ENCODE measurements at regions not wholly inside any gene's neighbourhood (a gene's known extent, or its start where the extent isn't known, plus 50 kb on each side); places are given as distances from the start of the nearest gene placed in this dataset.

- no peaks in the 10 kb centered on the region for H3K9me3 ChIP-seq (ENCODE audit: control insufficient read depth in 3 of 3, low read length in 3 of 3)
- no peak overlapping the region for H3K9ac ChIP-seq (ENCODE audit: low read depth in 1 of 3, low read length in 3 of 3)
- H3K4me1 ChIP-seq (ENCODE audit: control insufficient read depth in 3 of 3, insufficient read depth in 3 of 3, low read length in 3 of 3) = no peaks in the 10 kb centered on the region
- H3K27me3 ChIP-seq (ENCODE audit: control insufficient read depth in 3 of 3, insufficient read depth in 3 of 3, low read length in 3 of 3) = no peaks in the 10 kb centered on the region
- H3K4me3 ChIP-seq (ENCODE audit: low read length in 3 of 3) = no peak overlapping the region
- no peaks in the 10 kb centered on the region for H3K36me3 ChIP-seq (ENCODE audit: control insufficient read depth in 3 of 3, insufficient read depth in 3 of 3, low read length in 3 of 3)
- no peak overlapping the region for H3K27ac ChIP-seq (ENCODE audit: low read depth, low read length)
These were observed 191.2 kb downstream of the KCNE4 start for GRCh38 chr2:223243233-223243632.

DNA sequence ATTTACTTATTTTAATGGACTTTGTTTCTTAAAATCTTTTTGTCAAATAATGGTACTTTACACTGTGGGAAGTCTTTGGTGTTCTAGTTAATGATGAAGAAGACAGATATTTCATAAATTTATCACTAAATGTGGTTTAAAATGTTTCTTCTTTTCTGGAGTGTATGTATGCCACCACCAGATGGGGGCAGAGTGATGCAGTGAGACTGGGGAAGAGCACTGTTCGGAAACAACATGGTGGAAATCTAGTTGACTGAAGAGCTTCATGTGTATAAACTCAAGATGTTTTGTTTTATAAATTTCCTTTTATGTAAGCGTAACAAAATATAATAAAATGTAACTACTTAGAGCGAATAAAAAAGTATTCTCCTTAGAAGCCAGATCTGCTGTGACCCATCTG lies 195.1 kb downstream of the KCNE4 start:
- no peaks in the 10 kb centered on the region for H3K27me3 ChIP-seq (ENCODE audit: control insufficient read depth in 3 of 3, insufficient read depth in 3 of 3, low read length in 3 of 3)
- H3K36me3 ChIP-seq (ENCODE audit: control insufficient read depth in 3 of 3, insufficient read depth in 3 of 3, low read length in 3 of 3) = no peaks in the 10 kb centered on the region
- no peak overlapping the region for H3K27ac ChIP-seq (ENCODE audit: low read depth, low read length)
- H3K4me3 ChIP-seq (ENCODE audit: low read length in 3 of 3) = no peak overlapping the region
- H3K9me3 ChIP-seq (ENCODE audit: control insufficient read depth in 3 of 3, low read length in 3 of 3) = peaks cover 0 to 2% (median 0%) of the 10 kb centered on the region in 3 donors
- no peaks in the 10 kb centered on the region for H3K4me1 ChIP-seq (ENCODE audit: control insufficient read depth in 3 of 3, insufficient read depth in 3 of 3, low read length in 3 of 3)
- H3K9ac ChIP-seq (ENCODE audit: low read depth in 1 of 3, low read length in 3 of 3) = no peak overlapping the region

DNA sequence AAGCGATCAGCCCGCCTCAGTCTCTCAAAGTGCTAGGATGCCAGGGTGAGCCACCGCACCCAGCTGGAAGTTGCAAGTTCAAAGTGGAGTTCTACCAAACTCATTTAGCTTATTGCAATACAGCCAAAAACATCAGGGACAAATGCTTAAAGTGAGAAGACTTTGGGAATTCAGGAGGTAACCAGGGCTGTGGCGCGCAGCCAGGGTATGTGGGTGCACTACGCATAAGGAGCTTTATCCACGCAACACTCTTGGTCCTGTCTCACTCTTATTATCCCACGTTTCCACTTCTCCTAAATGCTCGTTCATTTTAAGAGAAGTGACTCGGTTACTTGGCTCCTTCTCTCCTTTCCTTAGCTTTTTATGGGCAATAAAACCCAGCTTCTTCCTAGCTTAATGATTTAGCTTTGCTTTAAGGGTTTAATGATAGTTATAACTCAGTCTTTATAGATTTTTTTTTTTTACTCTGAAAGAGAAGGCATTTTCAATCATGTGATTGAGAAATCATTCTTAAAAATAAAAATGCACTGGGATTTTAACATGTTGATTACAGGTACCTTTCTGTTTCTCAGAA lies 199.8 kb downstream of the KCNE4 start:
- no peaks in the 10 kb centered on the region for H3K4me1 ChIP-seq (ENCODE audit: control insufficient read depth in 3 of 3, insufficient read depth in 3 of 3, low read length in 3 of 3)

GRCh38 chr2:223260681-223261080 lies 208.7 kb downstream of the KCNE4 start:
- Histone ChIP-seq H3K27ac (ENCODE audit: low read depth, low read length) (no peak overlapping the region), H3K36me3 (ENCODE audit: control insufficient read depth in 3 of 3, insufficient read depth in 3 of 3, low read length in 3 of 3) (no peaks in the 10 kb centered on the region), H3K4me1 (ENCODE audit: control insufficient read depth in 3 of 3, insufficient read depth in 3 of 3, low read length in 3 of 3) (no peaks in the 10 kb centered on the region), H3K9ac (ENCODE audit: low read depth in 1 of 3, low read length in 3 of 3) (no peak overlapping the region), H3K4me3 (ENCODE audit: low read length in 3 of 3) (no peak overlapping the region), H3K9me3 (ENCODE audit: control insufficient read depth in 3 of 3, low read length in 3 of 3) (no peaks in the 10 kb centered on the region), H3K27me3 (ENCODE audit: control insufficient read depth in 3 of 3, insufficient read depth in 3 of 3, low read length in 3 of 3) (no peaks in the 10 kb centered on the region)

More for the DNA sequence above, 199.8 kb downstream of the KCNE4 start:
- Histone ChIP-seq H3K27ac (ENCODE audit: low read depth, low read length) (no peak overlapping the region), H3K9ac (ENCODE audit: low read depth in 1 of 3, low read length in 3 of 3) (no peak overlapping the region), H3K27me3 (ENCODE audit: control insufficient read depth in 3 of 3, insufficient read depth in 3 of 3, low read length in 3 of 3) (no peaks in the 10 kb centered on the region), H3K36me3 (ENCODE audit: control insufficient read depth in 3 of 3, insufficient read depth in 3 of 3, low read length in 3 of 3) (no peaks in the 10 kb centered on the region), H3K4me3 (ENCODE audit: low read length in 3 of 3) (no peak overlapping the region), H3K9me3 (ENCODE audit: control insufficient read depth in 3 of 3, low read length in 3 of 3) (peaks cover 0 to 2% (median 0%) of the 10 kb centered on the region in 3 donors)

DNA sequence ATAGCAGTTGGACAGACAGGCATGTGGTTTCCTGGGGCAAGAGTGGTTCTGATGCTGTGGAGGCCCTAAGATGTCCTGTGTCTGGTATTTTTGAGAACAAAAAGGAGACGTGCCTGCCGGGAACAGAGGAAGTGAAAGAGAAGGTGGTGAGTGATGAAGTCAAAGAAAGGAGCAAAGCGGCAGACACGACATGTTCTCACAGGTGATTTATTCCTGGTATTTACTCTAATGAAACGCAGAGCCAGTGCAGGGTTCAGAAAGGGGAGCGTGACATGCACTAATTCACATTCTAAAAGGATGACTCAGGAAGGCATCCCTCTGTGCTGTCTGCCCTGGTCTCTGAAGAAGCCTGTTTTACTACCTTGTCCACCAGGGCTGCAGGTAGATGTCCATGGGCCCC lies 211.0 kb downstream of the KCNE4 start:
- H3K27ac ChIP-seq (ENCODE audit: low read depth, low read length) = no peak overlapping the region
- no peaks in the 10 kb centered on the region for H3K36me3 ChIP-seq (ENCODE audit: control insufficient read depth in 3 of 3, insufficient read depth in 3 of 3, low read length in 3 of 3)
- no peaks in the 10 kb centered on the region for H3K4me1 ChIP-seq (ENCODE audit: control insufficient read depth in 3 of 3, insufficient read depth in 3 of 3, low read length in 3 of 3)
- no peaks in the 10 kb centered on the region for H3K9me3 ChIP-seq (ENCODE audit: control insufficient read depth in 3 of 3, low read length in 3 of 3)
- no peak overlapping the region for H3K4me3 ChIP-seq (ENCODE audit: low read length in 3 of 3)
- no peaks in the 10 kb centered on the region for H3K27me3 ChIP-seq (ENCODE audit: control insufficient read depth in 3 of 3, insufficient read depth in 3 of 3, low read length in 3 of 3)
- H3K9ac ChIP-seq (ENCODE audit: low read depth in 1 of 3, low read length in 3 of 3) = no peak overlapping the region

DNA sequence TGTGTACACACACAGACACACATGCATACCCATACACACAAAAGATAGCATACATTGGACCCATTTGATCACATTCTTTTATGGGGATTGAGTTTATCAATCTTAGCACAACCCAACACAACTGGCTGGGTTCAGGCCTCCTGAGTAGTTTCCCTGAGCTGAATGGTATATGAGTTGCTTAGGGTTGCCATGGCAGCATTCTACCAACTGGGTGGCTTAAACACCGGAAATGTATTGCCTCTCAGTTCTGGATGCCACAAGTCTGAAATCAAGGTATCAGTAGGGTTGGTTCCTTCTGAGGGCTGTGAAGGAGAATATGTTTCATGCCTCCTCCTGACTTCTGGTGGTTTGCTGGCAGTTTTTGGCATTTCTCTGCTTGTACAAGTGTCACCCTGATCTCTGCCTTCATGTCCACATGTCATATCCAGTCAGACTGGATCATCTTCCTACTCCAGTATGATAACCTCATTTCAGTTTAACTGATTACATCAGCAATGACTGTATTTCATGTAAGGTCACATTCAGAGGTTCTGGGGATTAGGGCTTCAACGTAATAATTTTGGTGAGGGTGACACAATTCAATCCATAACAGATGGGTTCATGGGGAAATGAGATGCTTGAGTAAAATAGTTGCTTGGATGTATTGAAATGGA lies 212.7 kb downstream of the KCNE4 start:
- Histone ChIP-seq H3K9ac (ENCODE audit: low read depth in 1 of 3, low read length in 3 of 3) (no peak overlapping the region), H3K27ac (ENCODE audit: low read depth, low read length) (no peak overlapping the region), H3K9me3 (ENCODE audit: control insufficient read depth in 3 of 3, low read length in 3 of 3) (no peaks in the 10 kb centered on the region), H3K27me3 (ENCODE audit: control insufficient read depth in 3 of 3, insufficient read depth in 3 of 3, low read length in 3 of 3) (no peaks in the 10 kb centered on the region), H3K36me3 (ENCODE audit: control insufficient read depth in 3 of 3, insufficient read depth in 3 of 3, low read length in 3 of 3) (no peaks in the 10 kb centered on the region), H3K4me3 (ENCODE audit: low read length in 3 of 3) (no peak overlapping the region), H3K4me1 (ENCODE audit: control insufficient read depth in 3 of 3, insufficient read depth in 3 of 3, low read length in 3 of 3) (no peaks in the 10 kb centered on the region)

DNA sequence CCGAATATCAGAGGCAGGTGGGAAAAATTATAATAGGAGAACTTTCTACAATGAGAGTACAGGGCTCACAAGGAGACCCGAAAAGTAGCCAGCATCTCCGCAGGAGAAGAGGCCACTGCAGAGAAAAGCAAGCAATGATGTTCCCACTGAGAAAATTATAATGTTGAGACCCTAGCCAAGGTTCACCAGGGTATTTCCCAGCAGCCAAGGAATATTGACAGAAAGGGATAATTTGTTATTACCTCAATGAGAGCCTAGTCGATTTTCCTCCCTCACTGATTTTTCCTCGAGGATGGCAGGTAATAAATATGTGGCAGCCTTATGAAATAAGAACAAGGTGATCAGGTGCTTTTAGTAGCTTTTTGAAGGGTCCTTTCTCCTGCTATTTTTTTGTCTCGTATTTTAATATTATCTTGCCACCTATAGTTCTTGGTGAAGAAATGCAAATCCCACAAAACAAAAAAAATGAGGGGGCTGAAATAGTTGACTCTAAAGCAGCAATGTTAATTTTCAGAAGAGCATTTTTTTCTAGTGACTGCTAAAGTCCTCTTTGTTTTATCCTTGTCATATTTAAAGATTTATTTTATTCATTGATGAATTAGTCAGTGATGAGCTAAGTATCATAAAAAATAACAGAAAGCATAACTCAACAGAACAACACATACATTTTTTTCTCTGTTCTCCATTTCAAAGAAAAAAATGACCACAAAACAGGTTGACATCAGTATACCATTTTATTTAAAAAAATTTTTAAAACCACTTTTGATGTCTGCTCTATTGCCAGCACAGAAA lies 215.4 kb downstream of the KCNE4 start:
- H3K9ac ChIP-seq (ENCODE audit: low read depth in 1 of 3, low read length in 3 of 3) = no peak overlapping the region
- no peaks in the 10 kb centered on the region for H3K36me3 ChIP-seq (ENCODE audit: control insufficient read depth in 3 of 3, insufficient read depth in 3 of 3, low read length in 3 of 3)
- no peak overlapping the region for H3K27ac ChIP-seq (ENCODE audit: low read depth, low read length)
- H3K4me1 ChIP-seq (ENCODE audit: control insufficient read depth in 3 of 3, insufficient read depth in 3 of 3, low read length in 3 of 3) = no peaks in the 10 kb centered on the region
- H3K4me3 ChIP-seq (ENCODE audit: low read length in 3 of 3) = no peak overlapping the region
- no peaks in the 10 kb centered on the region for H3K9me3 ChIP-seq (ENCODE audit: control insufficient read depth in 3 of 3, low read length in 3 of 3)
- no peaks in the 10 kb centered on the region for H3K27me3 ChIP-seq (ENCODE audit: control insufficient read depth in 3 of 3, insufficient read depth in 3 of 3, low read length in 3 of 3)

GRCh38 chr2:223269386-223269785 lies 217.4 kb downstream of the KCNE4 start:
- Histone ChIP-seq H3K4me1 (ENCODE audit: control insufficient read depth in 3 of 3, insufficient read depth in 3 of 3, low read length in 3 of 3) (no peaks in the 10 kb centered on the region), H3K27ac (ENCODE audit: low read depth, low read length) (no peak overlapping the region), H3K36me3 (ENCODE audit: control insufficient read depth in 3 of 3, insufficient read depth in 3 of 3, low read length in 3 of 3) (no peaks in the 10 kb centered on the region), H3K4me3 (ENCODE audit: low read length in 3 of 3) (no peak overlapping the region), H3K9ac (ENCODE audit: low read depth in 1 of 3, low read length in 3 of 3) (no peak overlapping the region), H3K27me3 (ENCODE audit: control insufficient read depth in 3 of 3, insufficient read depth in 3 of 3, low read length in 3 of 3) (no peaks in the 10 kb centered on the region), H3K9me3 (ENCODE audit: control insufficient read depth in 3 of 3, low read length in 3 of 3) (no peaks in the 10 kb centered on the region)

GRCh38 chr2:223270548-223270947 lies 218.6 kb downstream of the KCNE4 start:
- Histone ChIP-seq H3K27me3 (ENCODE audit: control insufficient read depth in 3 of 3, insufficient read depth in 3 of 3, low read length in 3 of 3) (no peaks in the 10 kb centered on the region), H3K27ac (ENCODE audit: low read depth, low read length) (no peak overlapping the region), H3K4me3 (ENCODE audit: low read length in 3 of 3) (no peak overlapping the region), H3K9me3 (ENCODE audit: control insufficient read depth in 3 of 3, low read length in 3 of 3) (no peaks in the 10 kb centered on the region), H3K4me1 (ENCODE audit: control insufficient read depth in 3 of 3, insufficient read depth in 3 of 3, low read length in 3 of 3) (no peaks in the 10 kb centered on the region), H3K36me3 (ENCODE audit: control insufficient read depth in 3 of 3, insufficient read depth in 3 of 3, low read length in 3 of 3) (no peaks in the 10 kb centered on the region), H3K9ac (ENCODE audit: low read depth in 1 of 3, low read length in 3 of 3) (no peak overlapping the region)

DNA sequence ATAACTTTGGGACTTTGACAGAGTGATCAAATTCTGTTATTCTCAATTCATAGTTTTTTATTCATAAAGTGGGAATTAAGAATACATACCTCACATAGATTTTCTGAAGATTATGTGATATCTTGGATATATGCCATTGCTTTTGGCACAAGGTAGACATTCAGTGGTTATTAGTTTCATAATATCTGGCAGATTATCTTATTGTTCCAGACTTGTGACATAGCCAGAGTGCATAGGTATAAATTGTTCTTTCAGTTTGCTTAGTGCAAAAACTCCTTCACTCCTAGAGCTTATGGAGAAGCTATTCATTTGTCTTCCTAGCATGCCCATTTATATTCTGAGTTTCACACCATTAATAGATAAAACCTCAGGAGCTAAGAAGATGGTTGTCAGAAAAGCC lies 222.0 kb downstream of the KCNE4 start:
- Histone ChIP-seq H3K27me3 (ENCODE audit: control insufficient read depth in 3 of 3, insufficient read depth in 3 of 3, low read length in 3 of 3) (no peaks in the 10 kb centered on the region), H3K36me3 (ENCODE audit: control insufficient read depth in 3 of 3, insufficient read depth in 3 of 3, low read length in 3 of 3) (no peaks in the 10 kb centered on the region), H3K27ac (ENCODE audit: low read depth, low read length) (no peak overlapping the region), H3K4me1 (ENCODE audit: control insufficient read depth in 3 of 3, insufficient read depth in 3 of 3, low read length in 3 of 3) (no peaks in the 10 kb centered on the region), H3K9ac (ENCODE audit: low read depth in 1 of 3, low read length in 3 of 3) (no peak overlapping the region), H3K9me3 (ENCODE audit: control insufficient read depth in 3 of 3, low read length in 3 of 3) (no peaks in the 10 kb centered on the region), H3K4me3 (ENCODE audit: low read length in 3 of 3) (no peak overlapping the region)
